GM23248 (cell line): ENCODE measurements at regions not wholly inside any gene's neighbourhood (a gene's known extent, or its start where the extent isn't known, plus 50 kb on each side); places are given as distances from the start of the nearest gene placed in this dataset.

Source experiments
- DNase-seq: peaks from one replicate; pipeline ENCODE4 v3.0.0-alpha.2; 2015
- H2AFZ ChIP-seq: fragments of 200-600 bp; sonication (generic); 2 replicates; pipeline ENCODE4 v1.6.1; 2016; ENCODE audit warnings: antibody characterized with exemption
- H3F3A ChIP-seq: fragments of 200-600 bp; sonication (generic); 2 replicates; pipeline ENCODE4 v1.6.1; 2016; ENCODE audit warnings: mild to moderate bottlenecking, antibody characterized with exemption, mixed run types; ENCODE audit not compliant: insufficient read depth
- H3K27ac ChIP-seq: fragments of 200-600 bp; sonication (generic); 2 replicates; pipeline ENCODE4 v1.5.1; 2016; ENCODE audit warnings: mild to moderate bottlenecking
- H3K27me3 ChIP-seq: fragments of 200-600 bp; sonication (generic); replicated peaks from 2 replicates; pipeline ENCODE4 v1.6.1; 2016; ENCODE audit warnings: mild to moderate bottlenecking; ENCODE audit not compliant: insufficient read depth
- H3K36me3 ChIP-seq: fragments of 200-600 bp; sonication (generic); 2 replicates; pipeline ENCODE4 v1.6.1; 2016; ENCODE audit warnings: low read depth, mild to moderate bottlenecking
- H3K4me1 ChIP-seq: fragments of 200-600 bp; sonication (generic); 2 replicates; pipeline ENCODE4 v1.6.1; 2016; ENCODE audit warnings: mild to moderate bottlenecking; ENCODE audit not compliant: insufficient read depth
- H3K4me2 ChIP-seq: fragments of 200-600 bp; sonication (generic); one replicate; pipeline ENCODE4 v1.6.1; 2016; ENCODE audit warnings: mild to moderate bottlenecking; ENCODE audit not compliant: unreplicated experiment
- H3K4me3 ChIP-seq: fragments of 200-600 bp; sonication (generic); 2 replicates; pipeline ENCODE4 v1.5.1; 2016; ENCODE audit warnings: mild to moderate bottlenecking
- H3K79me2 ChIP-seq: fragments of 200-600 bp; sonication (generic); 2 replicates; pipeline ENCODE4 v1.6.1; 2016; ENCODE audit warnings: mild to moderate bottlenecking; ENCODE audit not compliant: insufficient read depth
- H3K9ac ChIP-seq: fragments of 200-600 bp; sonication (generic); 2 replicates; pipeline ENCODE4 v1.6.1; 2016; ENCODE audit warnings: mild to moderate bottlenecking
- H3K9me2 ChIP-seq: fragments of 200-600 bp; sonication (generic); 2 replicates; pipeline ENCODE4 v1.6.1; 2016; ENCODE audit warnings: mixed run types, mild to moderate bottlenecking, moderate library complexity; ENCODE audit not compliant: insufficient read depth
- H3K9me3 ChIP-seq: fragments of 200-600 bp; sonication (generic); one replicate; pipeline ENCODE4 v1.6.1; 2017; ENCODE audit warnings: low read depth
- H4K20me1 ChIP-seq: fragments of 200-600 bp; sonication (generic); 2 replicates; pipeline ENCODE4 v1.6.0; 2016; ENCODE audit not compliant: insufficient read depth
- EZH2 ChIP-seq: fragments of 200-600 bp; sonication (generic); IDR thresholded peaks from 2 replicates; pipeline ENCODE4 v1.6.1; 2018; ENCODE audit warnings: antibody characterized with exemption, mild to moderate bottlenecking; ENCODE audit not compliant: insufficient read depth, poor library complexity, severe bottlenecking
- EZH2phosphoT487 ChIP-seq: fragments of 200-600 bp; sonication (generic); IDR thresholded peaks from 2 replicates; pipeline ENCODE4 v1.6.1; 2018; ENCODE audit warnings: antibody characterized with exemption, moderate library complexity, mild to moderate bottlenecking, low read depth; ENCODE audit not compliant: insufficient read depth
- WGBS, 2 experiments: methylation state at CpG; one replicate each; pipeline ENCODE4 v1.1.6; 2015 to 2017; ENCODE audit warnings: low lambda C conversion rate in 2 of 2, low coverage in 1 of 2; ENCODE audit errors: missing lambda C conversion rate in 2 of 2; 5-methylcytosine and 5-hydroxymethylcytosine counted together
- in situ Hi-C: fragments of 300-500 bp; cut with MboI; formaldehyde crosslinking; loops from 2 replicates; pipeline ENCODE4 v1.15.0; 2020

DNA sequence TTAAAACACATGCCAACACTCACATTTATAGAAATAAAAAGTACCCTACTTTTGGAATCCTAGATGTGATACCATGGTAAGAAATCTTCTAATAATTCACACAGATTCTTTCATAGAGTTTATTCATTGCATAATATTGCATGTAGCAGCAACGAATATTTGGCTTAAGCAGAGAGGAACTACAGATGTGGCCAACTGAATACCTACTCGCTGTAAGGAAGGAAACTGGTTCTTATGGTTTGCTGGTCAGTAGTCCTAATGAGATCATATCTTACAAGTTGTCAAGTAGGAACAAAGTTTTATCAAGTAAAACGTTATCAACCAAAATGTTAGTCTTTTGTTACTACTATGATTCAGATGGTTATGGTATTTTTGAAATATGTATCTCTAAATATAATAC is 996.1 kb downstream of the PDHA2 start:
- Histone ChIP-seq H3K79me2 (no peaks in the 10 kb centered on the region), H3K36me3 (no peaks in the 10 kb centered on the region), H3K9me3 (no peaks in the 10 kb centered on the region), H3F3A (no peaks in the 10 kb centered on the region), H3K27me3 (no peaks in the 10 kb centered on the region), H3K9ac (no peak overlapping the region), H3K4me1 (no peaks in the 10 kb centered on the region), H4K20me1 (no peaks in the 10 kb centered on the region), H3K4me2 (no peak overlapping the region), H3K9me2 (0 out of 2 replicates have a peak, but pooled peaks cover 3% of the 10 kb centered on the region), H3K27ac (no peak overlapping the region), H2AFZ (no peak overlapping the region), H3K4me3 (no peak overlapping the region)
- DNase-seq, result no peak
- in situ Hi-C loops, result no loop called here
- WGBS, 2 experiments, result 5 to 7% methylated on average over 3 of the region's 3 CpGs
- no peak for TF ChIP-seq EZH2phosphoT487
- no peak for TF ChIP-seq EZH2

DNA sequence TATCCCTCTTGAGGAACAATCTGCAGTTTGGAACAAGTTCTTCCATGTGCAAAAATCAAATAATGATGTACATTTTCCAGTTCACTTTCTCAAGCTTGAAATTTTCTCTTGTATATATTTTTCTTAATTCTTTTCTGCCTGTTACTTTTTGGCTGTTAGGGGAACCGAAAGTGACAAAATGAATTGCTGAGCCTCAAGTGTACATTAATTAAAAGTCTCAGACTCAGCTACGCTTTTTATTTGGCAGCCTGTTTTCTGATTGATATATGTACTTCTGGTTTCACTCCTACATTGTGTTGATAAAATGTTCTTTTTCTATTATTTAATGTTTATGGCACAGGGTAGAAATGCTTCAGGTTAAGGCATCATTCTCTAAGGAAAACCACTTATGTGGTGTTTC is 999.5 kb downstream of the PDHA2 start:
- H3K4me3 ChIP-seq, result no peak overlapping the region
- no peaks in the 10 kb centered on the region for H3K9me3 ChIP-seq
- 12 to 15% methylated on average over 2 of the region's 2 CpGs for WGBS, 2 experiments
- no peaks in the 10 kb centered on the region for H3F3A ChIP-seq
- H3K9ac ChIP-seq, result no peak overlapping the region
- in situ Hi-C loops, result no loop called here
- H3K79me2 ChIP-seq, result no peaks in the 10 kb centered on the region
- H3K36me3 ChIP-seq, result no peaks in the 10 kb centered on the region
- no peak overlapping the region for H3K4me2 ChIP-seq
- H3K27me3 ChIP-seq, result no peaks in the 10 kb centered on the region
- H4K20me1 ChIP-seq, result no peaks in the 10 kb centered on the region
- no peaks in the 10 kb centered on the region for H3K9me2 ChIP-seq
- H3K4me1 ChIP-seq, result no peaks in the 10 kb centered on the region
- no peak for DNase-seq
- TF ChIP-seq EZH2 (no peak), EZH2phosphoT487 (no peak)
- H3K27ac ChIP-seq, result no peak overlapping the region
- H2AFZ ChIP-seq, result no peak overlapping the region

DNA sequence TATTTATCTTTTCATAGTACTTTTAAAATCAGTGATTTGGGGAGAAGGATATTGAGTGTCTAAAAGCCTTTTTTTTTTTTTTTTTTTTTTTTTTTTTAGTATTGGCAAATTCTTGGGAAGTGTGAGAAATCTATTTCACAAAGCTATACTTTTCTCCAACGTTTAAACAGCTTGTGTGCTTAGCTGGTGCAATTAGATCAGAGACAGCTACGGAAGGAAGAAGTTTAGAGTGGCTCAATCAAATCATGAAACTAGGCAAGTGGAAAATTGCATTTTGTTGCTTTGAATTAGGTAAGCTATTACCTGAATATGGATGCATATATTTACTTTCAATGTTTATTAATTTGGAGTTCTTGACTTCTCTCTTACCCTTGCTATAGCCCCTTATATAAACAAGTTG is 1001.9 kb downstream of the PDHA2 start:
- Histone ChIP-seq H2AFZ (no peak overlapping the region), H3K4me3 (no peak overlapping the region), H3K9me3 (peaks cover 5% of the 10 kb centered on the region), H3F3A (no peaks in the 10 kb centered on the region), H3K4me2 (no peak overlapping the region), H3K9ac (no peak overlapping the region), H4K20me1 (no peaks in the 10 kb centered on the region), H3K9me2 (no peaks in the 10 kb centered on the region), H3K27me3 (no peaks in the 10 kb centered on the region), H3K79me2 (no peaks in the 10 kb centered on the region), H3K4me1 (no peaks in the 10 kb centered on the region), H3K27ac (no peak overlapping the region), H3K36me3 (no peaks in the 10 kb centered on the region)
- no peak for DNase-seq
- in situ Hi-C loops, result no loop called here
- TF ChIP-seq EZH2 (no peak), EZH2phosphoT487 (no peak)
- WGBS, 2 experiments, result 7 to 8% methylated on average over 2 of the region's 2 CpGs

DNA sequence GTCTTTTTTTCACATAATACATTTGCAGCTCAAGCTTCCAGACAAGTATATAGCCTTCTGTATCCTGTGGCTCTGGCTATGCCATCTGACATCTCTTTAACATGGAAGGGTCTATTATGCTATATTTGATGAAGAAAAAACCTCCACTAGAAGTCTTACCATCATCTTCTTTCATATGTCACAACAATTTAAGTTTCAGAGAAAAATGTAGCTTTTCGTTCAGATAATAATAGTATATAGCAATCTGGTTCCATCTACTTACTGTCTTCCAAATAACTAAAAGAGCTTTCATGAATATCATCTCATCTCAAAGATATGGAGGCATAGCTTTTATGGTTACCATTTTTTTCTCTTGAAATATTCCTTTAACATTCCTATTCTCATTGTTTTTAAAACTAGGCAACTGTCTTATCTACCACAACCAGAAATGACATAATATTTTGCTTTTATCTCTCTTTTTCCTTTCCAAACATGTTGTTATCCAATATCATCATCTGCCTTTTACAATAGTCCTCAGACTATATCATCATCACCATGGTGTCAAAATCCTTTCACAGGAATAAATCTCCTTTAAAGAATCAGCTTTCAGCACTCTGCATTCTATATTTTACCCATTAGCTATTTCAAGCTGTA is 1005.1 kb downstream of the PDHA2 start:
- Histone ChIP-seq H3K27ac (no peak overlapping the region), H3K4me1 (no peaks in the 10 kb centered on the region), H3K9me3 (peaks cover 5% of the 10 kb centered on the region), H4K20me1 (no peaks in the 10 kb centered on the region), H3K9ac (no peak overlapping the region), H3K9me2 (no peaks in the 10 kb centered on the region), H3K4me2 (no peak overlapping the region), H3K36me3 (no peaks in the 10 kb centered on the region), H2AFZ (no peak overlapping the region), H3F3A (no peaks in the 10 kb centered on the region), H3K4me3 (no peak overlapping the region), H3K27me3 (no peaks in the 10 kb centered on the region), H3K79me2 (no peaks in the 10 kb centered on the region)
- TF ChIP-seq EZH2phosphoT487 (no peak), EZH2 (no peak)
- DNase-seq, result no peak
- in situ Hi-C loops, result no loop called here
- 0 to 8% methylated on average over 1 of the region's 1 CpG for WGBS, 2 experiments

DNA sequence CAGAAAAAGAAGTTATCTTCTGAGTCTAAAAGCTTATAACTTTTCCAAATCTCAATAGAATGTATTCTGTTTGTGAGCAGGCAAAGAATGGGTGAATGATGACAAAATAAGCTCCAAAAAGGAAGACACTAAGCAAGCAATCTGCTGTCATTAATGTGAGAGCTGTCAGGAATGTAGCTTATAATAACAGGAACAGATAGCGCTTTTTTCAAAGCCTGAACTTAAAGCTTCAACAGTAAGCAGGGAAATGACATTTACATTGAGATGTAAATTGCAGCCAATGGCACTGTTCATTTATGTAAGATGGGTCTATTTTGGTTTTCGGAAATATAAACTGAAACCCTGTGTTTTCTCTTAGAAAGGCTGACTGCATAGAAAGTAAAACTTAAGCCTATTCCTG is 1005.9 kb downstream of the PDHA2 start:
- Histone ChIP-seq H3K4me1 (no peaks in the 10 kb centered on the region), H3K9me2 (no peaks in the 10 kb centered on the region), H3K9me3 (peaks cover 5% of the 10 kb centered on the region), H3K4me2 (no peak overlapping the region), H3K4me3 (no peak overlapping the region), H3K36me3 (no peaks in the 10 kb centered on the region), H3K9ac (no peak overlapping the region), H4K20me1 (no peaks in the 10 kb centered on the region), H3K79me2 (no peaks in the 10 kb centered on the region), H3K27ac (no peak overlapping the region), H3K27me3 (no peaks in the 10 kb centered on the region), H3F3A (no peaks in the 10 kb centered on the region), H2AFZ (no peak overlapping the region)
- DNase-seq, result no peak
- TF ChIP-seq EZH2phosphoT487 (no peak), EZH2 (no peak)
- in situ Hi-C loops, result no loop called here
- WGBS, 2 experiments, result 8 to 9% methylated on average over 2 of the region's 2 CpGs
